ENCODE measurements at regions not wholly inside any gene's neighbourhood (a gene's known extent, or its start where the extent isn't known, plus 50 kb on each side); places are given as distances from the start of the nearest gene placed in this dataset.

DNA sequence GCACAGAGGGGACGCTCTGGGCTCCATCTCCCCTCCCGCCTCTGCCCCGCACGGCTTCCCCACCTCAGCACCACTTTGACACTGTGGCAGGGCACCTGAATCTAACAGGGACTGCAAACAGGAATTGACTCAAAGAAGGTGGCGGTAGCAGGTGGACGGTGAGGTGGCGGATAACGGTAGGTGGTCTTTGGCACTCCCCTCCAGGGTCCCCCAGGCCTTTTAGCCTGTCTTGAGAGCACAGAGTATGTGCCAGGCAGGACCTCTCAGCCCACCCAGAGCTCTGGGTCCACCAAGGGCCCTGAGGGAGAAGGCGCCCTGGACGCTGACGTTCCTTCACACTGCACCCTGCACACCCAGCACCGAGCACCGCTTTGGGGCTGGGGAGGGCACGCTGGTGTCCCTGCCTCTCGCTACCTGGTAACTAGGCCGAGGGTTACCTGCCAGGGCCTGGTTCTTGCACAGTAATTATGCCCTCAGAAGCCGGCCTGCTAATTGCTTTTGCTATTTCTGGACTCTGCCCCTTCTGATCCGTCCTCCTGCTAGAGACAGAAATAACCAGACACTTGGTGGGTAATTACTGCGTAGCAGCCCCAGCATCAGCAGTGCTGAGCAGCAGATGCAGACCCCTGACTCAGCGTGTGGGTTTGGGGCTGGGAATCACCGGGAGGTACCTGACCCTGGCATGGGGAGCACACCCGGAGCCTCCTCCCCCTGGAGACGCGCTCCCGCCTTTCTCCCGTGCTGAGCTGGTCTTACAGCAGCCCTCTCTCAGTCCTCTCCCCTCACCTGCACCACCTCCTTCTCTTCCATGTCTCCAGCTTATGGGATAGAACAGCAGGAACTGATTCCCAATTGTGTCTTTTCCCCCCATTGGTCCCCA is 103.3 kb upstream of the B3GAT1 start:
- in situ Hi-C loops (cut with HindIII; ENCODE audit: low sequenced_read_pairs), result no loop called here

DNA sequence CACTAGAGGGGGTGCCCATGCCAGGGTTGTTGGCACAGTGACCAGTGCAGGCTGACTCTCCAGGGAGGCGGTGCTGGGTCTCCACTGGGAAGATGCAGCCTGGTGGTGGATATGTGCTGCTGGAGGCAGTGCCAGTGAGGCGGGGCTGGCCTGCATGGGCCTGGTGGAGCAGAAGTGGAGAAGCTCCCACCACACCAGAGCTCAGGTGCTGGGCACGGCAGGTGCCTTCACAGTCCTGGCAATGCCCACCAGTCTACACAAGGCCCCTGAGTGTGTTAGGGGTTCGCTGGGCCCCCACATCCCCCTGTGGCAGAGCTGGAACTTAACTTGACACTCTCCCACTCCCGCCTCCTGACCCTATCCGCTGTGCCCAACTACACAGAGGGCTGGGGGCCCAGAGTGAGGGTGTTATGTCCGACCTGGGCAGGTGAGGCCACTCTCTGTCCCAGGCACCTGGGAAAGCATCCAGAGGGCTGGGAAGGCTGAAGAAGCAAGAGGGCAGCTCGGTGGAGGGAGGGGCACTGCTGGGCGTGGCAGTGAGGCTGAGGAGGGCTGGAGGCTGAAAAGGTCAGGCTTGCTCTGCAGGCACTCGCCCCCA is 102.4 kb upstream of the B3GAT1 start:
- in situ Hi-C loops (cut with HindIII; ENCODE audit: low sequenced_read_pairs), result no loop called here

DNA sequence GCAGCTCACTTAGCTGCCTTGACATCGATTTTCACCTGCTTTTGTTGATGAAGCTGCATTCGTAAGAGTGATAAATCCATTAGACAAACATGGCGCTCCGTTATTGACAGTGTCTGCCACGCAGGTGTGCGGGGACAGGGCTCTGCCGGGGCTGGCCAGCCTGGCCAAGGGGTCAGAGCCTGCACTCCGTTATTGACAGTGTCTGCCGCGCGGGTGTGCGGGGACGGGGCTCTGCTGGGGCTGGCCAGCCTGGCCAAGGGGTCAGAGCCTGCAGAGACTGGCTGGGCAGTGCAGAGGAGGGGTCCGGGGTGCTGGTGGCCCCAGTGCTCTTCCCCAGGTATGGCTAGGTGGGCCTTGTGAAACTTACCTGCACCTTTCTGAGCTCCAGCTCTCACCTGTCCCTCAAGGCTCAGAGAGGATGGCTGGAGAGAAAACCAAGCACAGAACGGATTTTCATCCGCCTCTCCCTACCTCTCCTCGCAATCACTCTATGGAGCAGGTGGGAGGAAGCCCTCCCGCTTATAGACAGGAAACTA is 101.6 kb upstream of the B3GAT1 start:
- in situ Hi-C loops (cut with HindIII; ENCODE audit: low sequenced_read_pairs), result no loop called here

DNA sequence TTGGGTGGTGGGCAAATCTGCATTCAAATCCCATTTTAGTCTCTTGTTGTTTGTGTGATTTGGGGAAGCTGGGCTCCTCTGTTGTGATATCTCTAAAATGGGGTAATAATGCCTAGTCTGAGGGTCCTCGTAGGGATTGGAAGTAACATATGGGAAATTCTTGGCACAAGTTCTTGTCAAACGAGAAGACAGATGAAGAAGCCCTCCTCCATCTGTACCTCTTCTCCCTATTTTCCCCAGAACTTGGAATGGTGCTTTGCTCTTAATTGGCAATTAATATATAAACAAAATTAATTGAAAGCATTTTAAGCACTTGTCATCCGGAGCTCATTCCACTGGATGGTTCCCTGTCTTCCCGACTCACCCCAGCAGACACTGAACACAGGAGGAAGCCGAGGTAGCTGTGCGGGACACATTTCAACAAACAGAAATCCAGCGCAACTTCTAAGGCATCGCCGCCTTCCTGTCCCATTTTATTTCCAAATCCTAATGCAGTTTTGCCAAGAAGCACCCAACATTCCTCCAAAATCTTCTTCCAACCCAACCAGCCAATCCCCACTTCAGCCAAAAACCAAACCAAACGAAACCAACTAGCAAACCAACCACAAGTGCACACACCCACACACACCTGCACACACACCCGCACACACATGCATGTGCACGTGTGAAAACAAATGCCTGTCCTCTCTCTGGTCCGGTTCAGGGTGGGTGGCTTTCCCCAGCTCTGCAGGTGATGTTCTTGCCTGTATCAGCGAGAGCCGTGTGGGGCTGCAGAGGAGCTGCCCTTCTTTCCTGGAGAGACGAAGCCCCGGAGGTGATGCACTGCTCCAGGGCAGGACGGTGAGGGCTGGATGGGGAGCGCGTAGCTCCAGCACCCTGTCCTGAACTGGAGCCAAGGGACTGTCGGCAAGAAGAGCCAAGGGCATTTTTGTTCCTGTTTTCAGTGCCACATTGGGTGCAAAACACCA is 100.8 kb upstream of the B3GAT1 start:
- in situ Hi-C loops (cut with HindIII; ENCODE audit: low sequenced_read_pairs), result no loop called here

DNA sequence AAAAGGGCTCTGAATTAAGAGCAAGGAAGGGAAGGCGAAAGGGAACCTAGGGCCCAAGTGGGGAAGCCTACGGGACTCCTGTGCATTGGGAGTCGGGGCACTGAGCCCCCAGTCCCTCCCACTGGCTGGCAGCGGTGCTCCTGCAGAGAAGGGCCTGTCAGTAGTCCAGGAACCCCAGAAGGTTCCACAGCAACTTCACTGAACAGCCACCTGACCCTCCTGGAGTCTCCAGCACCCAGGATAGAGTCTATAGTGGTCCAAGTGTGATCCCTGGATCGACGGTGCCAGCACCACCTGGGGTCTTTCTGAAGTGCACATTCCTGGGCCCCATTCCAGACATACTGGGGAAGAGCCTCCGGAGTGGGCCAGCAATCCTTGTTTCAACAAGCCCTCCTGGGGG is 100.0 kb upstream of the B3GAT1 start:
- in situ Hi-C loops (cut with HindIII; ENCODE audit: low sequenced_read_pairs), result no loop called here

DNA sequence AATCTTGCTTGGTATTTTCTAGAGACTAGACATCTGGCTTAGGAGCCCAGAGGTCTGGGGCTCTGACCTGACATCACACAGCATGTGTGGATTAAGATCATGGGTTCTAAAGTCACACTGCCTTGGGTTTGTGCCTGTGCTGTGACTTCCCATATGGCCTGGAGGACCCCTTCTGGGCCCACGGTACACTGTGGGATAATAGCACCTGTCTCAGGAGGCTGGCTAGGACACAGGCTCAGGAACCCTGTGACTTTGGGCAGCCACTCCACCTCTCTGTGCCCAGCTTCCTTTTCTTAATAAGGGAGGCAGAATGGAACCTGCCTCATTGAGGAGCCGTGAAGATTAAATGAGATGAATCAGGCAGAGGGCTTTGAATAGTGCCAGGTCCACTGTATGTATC is 99.2 kb upstream of the B3GAT1 start:
- in situ Hi-C loops (cut with HindIII; ENCODE audit: low sequenced_read_pairs), result no loop called here

DNA sequence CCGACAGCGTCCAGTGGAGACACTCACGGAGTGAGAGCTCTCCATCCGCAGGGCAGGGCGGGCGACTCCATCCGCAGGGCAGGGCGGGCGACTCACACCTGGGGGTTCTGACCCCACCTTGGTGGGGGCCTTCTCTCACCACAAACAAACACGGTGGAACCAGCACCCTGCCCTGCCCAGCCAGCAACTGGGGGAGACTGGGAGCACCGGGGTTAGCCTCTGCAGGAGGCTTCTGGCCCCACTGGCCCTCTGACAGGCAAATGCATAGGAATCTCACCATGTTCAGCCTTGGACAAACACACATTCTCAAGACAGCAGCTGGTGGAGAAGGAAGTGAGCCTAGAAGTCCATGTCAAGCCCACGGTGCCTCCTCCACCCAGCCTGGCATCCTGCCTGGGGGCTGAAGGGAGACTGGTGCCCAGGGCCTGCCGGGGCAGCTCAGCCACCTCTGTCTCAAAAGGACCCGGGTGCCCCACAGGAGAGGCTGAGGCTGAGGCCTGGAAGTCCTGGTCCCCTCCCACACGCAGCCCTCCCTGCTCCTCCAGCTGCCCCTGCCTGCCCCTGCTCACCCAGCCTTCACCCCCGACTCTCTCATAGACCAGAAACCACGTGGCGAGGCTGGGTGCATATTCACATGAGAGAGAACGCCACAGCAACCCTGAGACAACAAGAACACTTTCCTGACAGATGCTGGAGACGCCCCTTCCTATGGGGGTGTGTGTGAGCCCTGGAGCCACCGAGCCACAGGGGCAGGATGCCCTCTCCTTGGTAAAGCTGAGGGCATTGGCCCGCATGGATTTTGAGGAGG is 98.4 kb upstream of the B3GAT1 start:
- in situ Hi-C loops (cut with HindIII; ENCODE audit: low sequenced_read_pairs), result no loop called here

DNA sequence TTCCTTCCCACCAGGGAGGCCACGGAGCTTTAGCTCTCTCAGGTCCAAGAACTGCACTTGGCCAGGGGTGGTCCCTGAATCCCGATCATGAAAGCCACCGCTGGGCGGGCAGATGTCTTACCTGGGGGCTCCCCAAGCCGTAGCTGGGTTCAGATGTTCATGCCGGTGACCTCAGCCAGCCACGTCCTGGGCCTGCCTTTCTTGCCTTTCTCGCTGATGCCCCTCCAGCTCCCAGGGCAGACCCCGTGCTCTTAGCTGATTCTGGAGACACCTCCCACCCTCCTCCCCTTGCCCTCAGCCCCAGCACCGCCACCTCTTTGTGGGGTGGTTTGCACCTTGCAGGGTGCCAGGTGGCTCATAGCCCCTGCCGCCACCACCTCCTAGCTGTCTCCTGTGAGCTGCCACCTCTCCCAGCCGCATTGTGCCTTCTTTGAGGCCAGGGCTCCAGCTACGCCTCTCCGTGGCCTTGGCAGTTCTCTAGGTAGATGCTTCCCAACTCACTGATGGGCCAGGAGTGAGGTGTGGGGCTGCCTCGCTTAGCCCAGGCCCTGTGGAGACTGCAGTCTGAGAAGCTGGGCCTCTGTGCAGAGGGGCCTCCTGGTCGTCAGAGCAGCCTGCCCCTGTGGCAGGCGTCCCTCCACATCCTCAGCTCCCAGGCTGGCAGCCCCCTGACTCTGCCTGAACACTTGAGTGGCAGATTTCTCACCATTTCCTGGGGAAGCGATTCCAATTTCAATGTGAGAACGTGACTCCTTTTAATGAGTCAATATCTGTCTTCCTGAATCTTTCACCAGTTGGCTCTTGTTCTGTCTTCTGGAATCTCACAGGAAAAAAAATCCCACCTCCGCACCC is 97.6 kb upstream of the B3GAT1 start:
- in situ Hi-C loops (cut with HindIII; ENCODE audit: low sequenced_read_pairs), result no loop called here

DNA sequence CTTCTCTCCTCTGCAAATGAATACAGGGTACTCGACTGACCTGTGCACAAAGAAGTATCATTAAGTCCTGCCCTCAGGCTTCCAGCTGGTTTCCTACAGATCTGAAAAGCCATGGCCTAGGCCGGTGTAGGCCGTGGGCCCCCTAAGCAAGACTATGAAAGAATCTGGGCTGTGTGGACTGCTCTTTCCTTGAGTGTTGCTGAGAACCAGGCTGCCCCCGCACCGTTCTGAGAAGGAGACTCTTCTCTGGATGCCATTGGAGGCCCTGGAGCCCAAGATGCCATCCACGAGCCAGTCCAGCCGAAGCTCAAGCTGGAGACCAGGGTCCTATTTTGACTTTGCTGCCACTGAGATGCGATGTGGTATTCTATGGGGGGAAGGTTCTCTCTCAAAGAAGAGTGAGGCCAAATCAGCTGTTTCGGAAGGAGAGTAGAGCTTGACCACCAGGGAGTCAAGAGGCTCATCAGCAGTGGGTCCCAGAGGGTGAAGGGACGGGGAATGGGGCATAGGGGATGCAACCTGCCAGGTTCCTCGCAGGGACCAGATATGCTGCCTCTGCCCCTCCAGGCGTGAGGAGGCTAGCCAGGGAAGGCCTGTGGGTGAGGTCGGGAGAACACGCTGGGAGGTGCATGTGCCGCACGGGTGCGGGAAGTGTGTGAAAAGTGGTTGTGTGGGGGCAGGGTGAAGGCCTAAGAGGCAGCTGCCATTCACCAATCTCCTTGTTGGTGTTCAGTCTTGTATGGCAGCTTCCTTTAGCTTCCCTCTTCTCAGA is 96.4 kb upstream of the B3GAT1 start:
- in situ Hi-C loops (cut with HindIII; ENCODE audit: low sequenced_read_pairs), result no loop called here

DNA sequence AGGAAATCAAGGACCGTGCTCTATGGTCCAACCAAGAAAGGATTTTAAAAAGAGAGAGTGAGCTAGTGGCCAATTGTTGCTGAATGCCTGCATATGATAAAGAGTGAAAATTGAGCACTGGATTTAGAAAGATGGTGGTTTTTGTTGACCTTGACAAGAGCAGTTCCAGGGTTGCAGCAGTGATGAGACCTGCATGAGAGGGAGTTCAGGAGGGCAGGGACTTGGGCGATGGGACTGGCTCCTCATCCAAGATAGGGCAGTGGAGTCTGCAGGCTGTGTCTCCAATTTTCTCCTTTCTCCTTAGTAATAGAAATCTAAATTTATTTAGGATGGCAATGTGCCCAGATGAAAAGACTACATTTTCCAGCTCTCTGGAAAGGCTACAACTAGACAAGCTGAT is 94.0 kb upstream of the B3GAT1 start:
- in situ Hi-C loops (cut with HindIII; ENCODE audit: low sequenced_read_pairs), result no loop called here

DNA sequence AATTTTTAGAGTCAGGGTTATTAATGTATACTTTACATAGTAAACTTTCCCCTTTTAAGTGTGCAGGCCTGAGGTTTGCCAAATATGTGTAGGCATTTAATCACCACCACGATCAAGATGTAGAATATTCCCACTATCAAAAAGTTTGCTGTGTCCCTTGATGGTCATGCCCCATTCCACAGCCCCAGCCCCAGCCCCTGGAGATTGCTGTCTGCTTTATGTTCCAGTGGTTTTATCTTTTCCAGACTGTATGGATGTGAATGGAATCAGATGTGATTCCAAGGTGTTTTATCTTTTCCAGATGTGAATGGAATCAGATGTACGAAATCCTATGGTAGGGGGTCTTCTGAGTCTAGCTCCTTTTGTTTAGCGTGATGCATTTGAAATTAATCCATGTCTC is 93.1 kb upstream of the B3GAT1 start:
- in situ Hi-C loops (cut with HindIII; ENCODE audit: low sequenced_read_pairs), result no loop called here

DNA sequence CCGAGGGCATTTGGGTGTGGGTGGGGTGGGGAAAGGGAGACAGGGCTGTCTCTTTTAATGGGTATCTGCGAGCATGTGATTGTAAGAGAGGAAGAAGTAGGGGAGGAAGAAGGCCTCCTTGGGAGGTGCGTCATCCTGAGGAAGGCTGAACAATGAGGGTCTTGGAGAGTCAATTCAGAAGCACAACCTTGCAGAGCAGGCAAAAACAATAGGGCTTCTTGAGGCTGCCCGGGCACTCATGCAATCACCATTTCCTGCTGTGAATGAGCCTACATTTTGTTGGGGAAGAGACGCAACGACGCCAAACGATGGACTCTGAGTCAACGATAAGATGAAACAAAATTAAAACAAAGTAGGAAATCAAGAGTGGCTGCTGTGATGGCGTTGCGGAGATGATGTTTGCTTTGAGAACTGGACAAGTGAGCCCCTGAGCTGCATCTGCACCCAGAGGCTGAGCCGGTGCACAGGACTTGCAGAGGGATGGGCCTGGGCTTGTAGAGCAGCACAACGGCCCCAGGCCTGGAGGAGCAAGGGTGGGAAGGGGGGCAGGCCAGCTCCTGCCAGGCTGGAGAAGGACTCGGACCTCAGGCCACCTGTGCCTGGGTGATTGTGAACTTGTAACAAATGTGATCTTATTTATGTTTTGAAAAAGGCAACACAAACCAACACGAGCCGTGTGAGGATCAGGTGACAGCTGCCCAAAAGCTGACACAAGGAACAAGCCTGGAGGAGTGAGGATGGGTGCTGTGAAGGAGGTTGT is 92.3 kb upstream of the B3GAT1 start:
- in situ Hi-C loops (cut with HindIII; ENCODE audit: low sequenced_read_pairs), result no loop called here

DNA sequence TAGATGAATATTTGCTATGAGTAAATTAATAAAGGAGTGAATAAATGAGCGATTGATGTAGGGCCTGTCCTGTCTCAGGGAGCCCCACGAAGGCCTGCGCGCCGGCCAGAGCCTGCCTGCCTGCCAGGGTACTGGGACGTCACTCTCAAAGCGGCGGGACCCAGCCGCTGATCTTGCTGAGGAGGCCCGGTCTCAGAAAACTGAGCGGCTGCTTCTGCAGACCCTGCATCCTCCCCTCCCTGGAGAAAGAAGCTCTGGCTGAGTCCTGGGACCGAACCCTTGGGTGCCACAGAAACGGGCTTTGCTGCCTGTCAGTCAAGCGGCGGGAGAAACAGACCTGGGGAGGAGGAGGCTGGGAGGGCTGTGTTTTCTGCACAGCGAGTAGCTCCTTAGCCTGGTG is 91.6 kb upstream of the B3GAT1 start:
- in situ Hi-C loops (cut with HindIII; ENCODE audit: low sequenced_read_pairs), result no loop called here

DNA sequence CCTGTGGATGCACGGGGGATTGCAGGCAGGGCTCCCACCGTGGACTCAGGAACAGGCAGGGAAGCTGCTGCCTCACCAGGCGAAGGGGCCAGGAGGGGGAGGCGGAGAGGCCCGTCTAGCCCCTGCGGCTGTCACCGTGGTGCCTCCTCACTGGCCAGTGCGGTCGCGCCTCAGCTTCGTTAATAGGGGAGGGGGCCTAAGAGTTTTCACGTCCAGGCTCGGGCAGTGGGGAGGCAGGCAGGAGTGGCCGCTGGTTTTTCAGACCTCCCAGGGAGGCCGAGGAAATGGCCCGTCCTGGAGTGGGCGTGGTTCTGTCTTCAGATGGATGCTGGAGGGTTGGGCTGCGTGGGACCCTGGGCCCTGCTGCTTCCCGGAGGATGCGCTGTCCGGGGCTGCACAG is 91.1 kb upstream of the B3GAT1 start:
- in situ Hi-C loops (cut with HindIII; ENCODE audit: low sequenced_read_pairs), result no loop called here

DNA sequence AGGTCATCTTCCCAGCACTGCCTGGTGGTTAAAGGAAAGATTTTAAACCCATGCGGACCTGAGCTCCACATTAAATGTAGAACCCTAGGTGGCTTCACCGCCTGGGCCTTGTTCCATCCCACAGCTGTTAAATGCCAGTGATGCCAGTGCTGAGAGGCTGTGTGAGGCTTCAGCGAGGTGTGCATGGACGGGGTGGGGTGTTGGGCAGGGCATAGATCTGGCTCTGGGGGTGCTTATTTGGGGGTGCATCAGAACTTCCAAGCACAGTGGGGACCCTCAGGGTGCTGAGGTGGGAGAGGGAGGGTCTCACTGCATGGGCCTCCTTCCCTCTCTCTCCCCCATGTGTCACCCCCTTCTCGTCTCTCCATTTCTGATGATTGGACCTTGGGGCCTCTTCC is 90.1 kb upstream of the B3GAT1 start:
- in situ Hi-C loops (cut with HindIII; ENCODE audit: low sequenced_read_pairs), result no loop called here

DNA sequence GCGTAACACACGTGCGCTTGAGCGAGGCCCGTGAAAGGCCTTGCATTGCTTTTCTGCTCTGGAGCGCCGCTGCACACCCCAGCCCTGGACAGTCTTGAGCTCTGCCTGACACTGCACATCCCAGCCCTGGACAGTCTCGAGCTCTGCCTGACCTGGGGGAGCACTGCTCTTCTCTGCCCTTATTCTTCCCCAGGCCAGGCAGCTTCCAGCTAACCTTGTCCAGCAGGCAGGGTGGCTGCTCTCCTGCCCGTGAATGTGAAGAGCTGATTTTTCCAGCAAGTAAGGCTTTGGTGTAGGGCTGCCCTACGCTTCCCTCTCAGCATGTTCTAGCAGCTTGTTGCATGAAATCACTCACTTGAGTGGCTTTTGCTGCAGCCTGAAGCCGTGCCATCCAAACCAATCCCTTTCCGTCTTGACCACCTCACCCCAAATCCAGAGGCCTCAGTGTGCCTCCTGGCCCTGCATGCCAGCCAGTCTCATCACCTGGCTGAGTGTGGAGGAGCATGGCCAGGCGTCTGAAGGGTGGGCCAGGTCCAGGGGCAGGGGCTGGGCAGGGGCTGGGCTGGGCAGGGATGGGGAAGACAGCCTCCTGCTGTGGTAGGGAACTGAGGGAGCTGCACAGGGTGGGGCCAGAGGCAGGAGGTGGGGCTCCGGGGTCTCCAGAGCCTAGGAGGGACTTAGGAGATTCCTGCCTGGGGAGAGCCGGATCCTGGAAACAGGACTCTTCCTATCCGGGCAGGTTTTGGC is 89.5 kb upstream of the B3GAT1 start:
- in situ Hi-C loops (cut with HindIII; ENCODE audit: low sequenced_read_pairs), result no loop called here

DNA sequence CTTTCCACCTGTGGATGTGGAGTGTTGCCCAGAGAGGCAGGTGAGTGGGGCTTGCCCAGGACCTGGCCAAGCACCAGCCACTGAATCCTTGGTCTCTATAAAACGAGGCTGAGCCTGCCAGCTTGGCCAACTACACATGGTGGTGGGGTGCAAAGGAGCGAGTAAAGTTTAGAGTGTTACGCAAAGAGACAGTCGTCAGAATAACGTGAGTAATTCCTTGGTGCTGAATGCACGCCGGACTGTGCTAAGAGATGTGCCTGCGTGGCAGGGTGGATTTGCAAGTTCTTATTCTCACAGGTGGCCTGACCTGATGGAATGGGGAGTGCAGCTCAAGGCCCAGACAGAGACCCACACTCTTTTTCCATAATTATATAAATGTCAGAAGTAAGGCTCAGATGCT is 88.6 kb upstream of the B3GAT1 start:
- in situ Hi-C loops (cut with HindIII; ENCODE audit: low sequenced_read_pairs), result no loop called here
